HCT116 (cell line): ENCODE measurements at regions not wholly inside any gene's neighbourhood (a gene's known extent, or its start where the extent isn't known, plus 50 kb on each side); places are given as distances from the start of the nearest gene placed in this dataset.

ENCODE experiments used
- ATAC-seq: fragments of 200-7000 bp; cut with Tn5 transposase; 2 replicates; pipeline ENCODE4 v1.9.1; 2020; ENCODE audit warnings: mild to moderate bottlenecking, moderate library complexity
- BruUV-seq: library from RNA; stranded (reverse); fragments of 400-500 nt; replicated peaks from 2 replicates; lab custom pipeline; 2021; lab: Mats Ljungman, UMichigan
- CTCF ChIA-PET: fragments of 300-600 bp; sonication (Branson Sonifier 250); formaldehyde crosslinking; loops from one replicate; lab custom pipeline; 2021; ENCODE audit warnings: antibody characterized with exemption; lab: Charles Lee
- POLR2A ChIA-PET: fragments of 300-600, 350-600 bp; sonication (Branson Sonifier 250); formaldehyde crosslinking; loops from one replicate; lab custom pipeline; 2021; ENCODE audit warnings: antibody characterized with exemption; lab: Charles Lee
- RAD21 ChIA-PET, 2 experiments: fragments of 300-600 bp; sonication (Branson Sonifier 250); formaldehyde crosslinking; loops; one replicate each; lab custom pipeline; 2023; ENCODE audit warnings: low total read pairs in 2 of 2; ENCODE audit not compliant: uncharacterized antibody in 2 of 2, unreplicated experiment in 2 of 2, low non-redundant PET in 1 of 2; lab: Charles Lee
- DNase-seq: peaks from one replicate; pipeline ENCODE4 v3.0.0-alpha.2; 2010; ENCODE audit warnings: low read depth, low spot score
- H2AFZ ChIP-seq: fragments of 200-600 bp; shearing (Covaris generic), sonication (generic); 2 replicates; pipeline ENCODE4 v1.6.1; 2017; ENCODE audit warnings: low read depth, mixed run types, mixed read lengths, antibody characterized with exemption, low read length; ENCODE audit not compliant: poor library complexity, severe bottlenecking
- H3K27ac ChIP-seq: 2 replicates; pipeline ENCODE4 v1.5.1; 2012; ENCODE audit warnings: low read depth, low read length
- H3K27me3 ChIP-seq: fragments of 200-600 bp; sonication (generic); 2 replicates; pipeline ENCODE4 v1.6.1; 2016; ENCODE audit warnings: mixed run types, low read length, mixed read lengths; ENCODE audit not compliant: insufficient read depth
- H3K36me3 ChIP-seq, 2 experiments: fragments of 200-500 bp in 1 of 2; fragments of 200-600 bp in 1 of 2; sonication (Bioruptor generic) in 1 of 2; sonication (generic) in 1 of 2; 2 replicates each; pipeline versions ENCODE4 v1.5.1 to v1.6.1; 2014 to 2016; ENCODE audit warnings: low read length in 2 of 2, inconsistent platforms in 1 of 2, mixed read lengths in 1 of 2, mixed run types in 1 of 2; ENCODE audit not compliant: insufficient read depth in 2 of 2, control insufficient read depth in 1 of 2
- H3K4me1 ChIP-seq, 2 experiments: fragments of 200-600 bp in 1 of 2; sonication (generic) in 1 of 2; 2 replicates each; pipeline versions ENCODE4 v1.5.1 to v1.6.1; 2012 to 2017; ENCODE audit warnings: low read length in 2 of 2, inconsistent platforms in 1 of 2, mild to moderate bottlenecking in 1 of 2, mixed read lengths in 1 of 2, mixed run types in 1 of 2, moderate library complexity in 1 of 2; ENCODE audit not compliant: insufficient read depth in 2 of 2, control insufficient read depth in 1 of 2
- H3K4me2 ChIP-seq: fragments of 200-600 bp; sonication (generic); 2 replicates; pipeline ENCODE4 v1.6.1; 2017; ENCODE audit warnings: mixed run types, low read length, mixed read lengths
- H3K4me3 ChIP-seq, 2 experiments: fragments of 200-600 bp in 1 of 2; sonication (generic) in 1 of 2; replicated peaks in 1 of 2; 2 replicates each; pipeline ENCODE4 v1.5.1; 2011 to 2016; ENCODE audit warnings: low read length in 2 of 2, control low read depth in 1 of 2, low read depth in 1 of 2, mild to moderate bottlenecking in 1 of 2, mixed read lengths in 1 of 2, mixed run types in 1 of 2
- H3K79me2 ChIP-seq: fragments of 200-600 bp; sonication (generic); 2 replicates; pipeline ENCODE4 v1.6.1; 2017; ENCODE audit warnings: mild to moderate bottlenecking, mixed run types, low read length, moderate library complexity, mixed read lengths; ENCODE audit not compliant: insufficient read depth
- H3K9ac ChIP-seq: fragments of 200-600 bp; sonication (generic); 2 replicates; pipeline ENCODE4 v1.6.1; 2016; ENCODE audit warnings: low read length, mixed read lengths
- H3K9me2 ChIP-seq: fragments of 200-600 bp; sonication (generic), shearing (Covaris generic); 2 replicates; pipeline ENCODE4 v1.6.1; 2017; ENCODE audit warnings: mixed run types, mild to moderate bottlenecking, moderate library complexity; ENCODE audit not compliant: insufficient read depth
- H3K9me3 ChIP-seq, 2 experiments: fragments of 200-500 bp in 1 of 2; fragments of 200-600 bp in 1 of 2; sonication (Bioruptor generic) in 1 of 2; sonication (generic) in 1 of 2; 2 replicates each; pipeline ENCODE4 v1.6.1; 2014 to 2017; ENCODE audit warnings: low read length in 2 of 2, mixed read lengths in 2 of 2, inconsistent platforms in 1 of 2, low read depth in 1 of 2, mild to moderate bottlenecking in 1 of 2, mixed run types in 1 of 2, moderate library complexity in 1 of 2; ENCODE audit not compliant: control insufficient read depth in 1 of 2, insufficient read depth in 1 of 2
- H4K20me1 ChIP-seq: fragments of 200-600 bp; sonication (generic), shearing (Covaris generic); 2 replicates; pipeline ENCODE4 v1.6.1; 2017; ENCODE audit warnings: mixed run types, mild to moderate bottlenecking, moderate library complexity; ENCODE audit not compliant: insufficient read depth
- CBX3 ChIP-seq: IDR thresholded peaks from 2 replicates; pipeline ENCODE4 v1.6.1; 2012; ENCODE audit warnings: low read depth
- CTCF ChIP-seq, 3 experiments: fragments of 200-600 bp in 1 of 3; sonication (generic) in 1 of 3; IDR thresholded peaks in 2 of 3; conservative IDR thresholded peaks in 1 of 3; 2 replicates each; pipeline ENCODE4 v1.5.1; 2012 to 2017; ENCODE audit warnings: low read depth in 2 of 3, low read length in 2 of 3, antibody characterized with exemption in 1 of 3, borderline replicate concordance in 1 of 3, control low read depth in 1 of 3, mild to moderate bottlenecking in 1 of 3, mixed read lengths in 1 of 3, mixed run types in 1 of 3, moderate library complexity in 1 of 3; ENCODE audit not compliant: insufficient read depth in 1 of 3
- EZH2 ChIP-seq: fragments of 200-600 bp; sonication (generic); IDR thresholded peaks from 2 replicates; pipeline ENCODE4 v1.6.1; 2017; ENCODE audit warnings: antibody characterized with exemption, mixed run types
- JUND ChIP-seq: IDR thresholded peaks from 2 replicates; pipeline ENCODE4 v1.6.1; 2012
- RAD21 ChIP-seq: IDR thresholded peaks from 2 replicates; pipeline ENCODE4 v1.6.1; 2012; ENCODE audit warnings: low read depth, mild to moderate bottlenecking
- SRF ChIP-seq: IDR thresholded peaks from 2 replicates; pipeline ENCODE4 v1.6.1; 2012; ENCODE audit warnings: low read depth
- ZFX ChIP-seq: fragments of 450-650 bp; IDR thresholded peaks from 2 replicates; pipeline ENCODE4 v1.6.1; 2017
- ZNF274 ChIP-seq: fragments of 200-500 bp; sonication (Bioruptor generic); IDR thresholded peaks from 2 replicates; pipeline ENCODE4 v1.6.1; 2014; ENCODE audit warnings: mild to moderate bottlenecking, low read depth, low read length, inconsistent platforms
- intact Hi-C: fragments of 100-400 bp; cut with micrococcal nuclease; formaldehyde crosslinking; loops from 2 replicates; pipeline ENCODE4 v1.10.0; 2022

GRCh38 chr10:28242555-28243204 lies 60.2 kb downstream of the MPP7 start:
- TF ChIP-seq ZNF274 (no peak), EZH2 (no peak), ZFX (no peak), SRF (no peak), CBX3 (no peak)
- H3K9ac ChIP-seq: no peak overlapping the region
- CTCF ChIA-PET: interaction anchor here (0.7 to 2.3 kb wide), 14 partner anchors 8 to 868 kb away, joined by 3 to 13 read pairs (median 4); no protein-coding TSS in a partner anchor
- no peaks in the 10 kb centered on the region for H3K9me3 ChIP-seq
- H3K9me2 ChIP-seq: no peaks in the 10 kb centered on the region; the same call in 1 of the 2 replicates
- H3K27ac ChIP-seq: peak overlapping the region; percentile 96
- no peak for DNase-seq
- intact Hi-C loops: loop anchor here (2.0 to 10.0 kb wide), 5 partner anchors 118 to 870 kb away; no protein-coding TSS in a partner anchor
- no peak overlapping the region for H2AFZ ChIP-seq
- no peaks in the 10 kb centered on the region; a peak in 1 of 4 replicates for H3K36me3 ChIP-seq
- BruUV-seq: no TSS peak
- POLR2A ChIA-PET: no interaction called here
- H3K4me1 ChIP-seq: peaks cover 68 to 85% of the 10 kb centered on the region in 2 experiments
- RAD21 ChIA-PET: interaction anchor here (0.6 to 2.2 kb wide), 3 partner anchors 9 to 739 kb away, joined by 3 to 6 read pairs (median 3); partner anchors contain the start of gene RAB18 (in 1 of the 2)
- no peak overlapping the region for H3K4me3 ChIP-seq
- peaks cover 24% of the 10 kb centered on the region for H3K79me2 ChIP-seq
- no peak overlapping the region for H3K4me2 ChIP-seq
- no peaks in the 10 kb centered on the region for H3K27me3 ChIP-seq
- H4K20me1 ChIP-seq: no peaks in the 10 kb centered on the region
- ATAC-seq: no peak

GRCh38 chr10:28241741-28242399 lies 61.0 kb downstream of the MPP7 start:
- no TSS peak for BruUV-seq
- Histone ChIP-seq H3K4me2 (peak overlapping the region; percentile 41), H2AFZ (no peak overlapping the region), H3K27ac (peak overlapping the region; percentile 96), H3K4me3 (no peak overlapping the region), H3K9ac (peak overlapping the region; percentile 13; the same call in 1 of the 2 replicates), H3K9me3 (no peaks in the 10 kb centered on the region), H3K9me2 (no peaks in the 10 kb centered on the region; the same call in 1 of the 2 replicates), H3K4me1 (peaks cover 68 to 77% of the 10 kb centered on the region in 2 experiments), H3K36me3 (no peaks in the 10 kb centered on the region; a peak in 1 of 4 replicates), H4K20me1 (no peaks in the 10 kb centered on the region), H3K79me2 (peaks cover 24% of the 10 kb centered on the region), H3K27me3 (no peaks in the 10 kb centered on the region)
- intact Hi-C loops: loop anchor here (1.0 to 10.0 kb wide), 8 partner anchors 61 to 870 kb away; no protein-coding TSS in a partner anchor
- DNase-seq (peak; percentile 68), ATAC-seq (peak; percentile 92)
- ChIA-PET RAD21 (interaction anchor here (0.5 to 2.2 kb wide), 10 partner anchors 10 to 873 kb away, joined by 3 to 9 read pairs (median 3); partner anchors contain the start of gene RAB18 (in 1 of the 2)), CTCF (interaction anchor here (0.6 to 2.3 kb wide), 33 partner anchors 11 to 872 kb away, joined by 3 to 19 read pairs (median 4); partner anchors contain the start of gene MPP7), POLR2A (interaction anchor here (0.7 to 1.6 kb wide), 6 partner anchors 60 to 500 kb away, joined by 3 to 4 read pairs (median 4); no protein-coding TSS in a partner anchor)
- peak; percentile 98 for TF ChIP-seq RAD21
- no peak for TF ChIP-seq JUND
- TF ChIP-seq CTCF (IDR thresholded peaks at IDR 0.05 in 2 of 3, conservative IDR thresholded peaks at IDR 0.05 in 1 of 3; ENCODE audit: borderline replicate concordance in 1 of 3, insufficient read depth in 1 of 3, low read depth in 2 of 3, low read length in 2 of 3): peak; percentile 80 to 97 (median 84)
